Thoracic aorta (tissue), 2 donors: ENCODE measurements at regions not wholly inside any gene's neighbourhood (a gene's known extent, or its start where the extent isn't known, plus 50 kb on each side); places are given as distances from the start of the nearest gene placed in this dataset.

Experiments used
- ATAC-seq: fragments of 150-250 bp; one replicate; pipeline ENCODE4 v1.8.0; 2017; ENCODE audit warnings: low read depth; ENCODE audit not compliant: insufficient number of reproducible peaks, low FRiP score
- DNase-seq: peaks from one replicate; pipeline ENCODE4 v3.0.0-alpha.2; 2020; ENCODE audit warnings: low spot score
- H3K27ac ChIP-seq, 2 donors: fragments of 200-600 bp; sonication (generic); 1 replicate in 1 of 2; 2 replicates in 1 of 2; pipeline ENCODE4 v1.5.1; 2016; ENCODE audit warnings: mild to moderate bottlenecking in 2 of 2, moderate library complexity in 2 of 2
- H3K27me3 ChIP-seq: fragments of 200-600 bp; sonication (generic); replicated peaks from 2 replicates; pipeline ENCODE4 v1.6.0; 2016; ENCODE audit warnings: mild to moderate bottlenecking; ENCODE audit not compliant: insufficient read depth
- H3K36me3 ChIP-seq: fragments of 200-600 bp; sonication (generic); one replicate; pipeline ENCODE4 v1.5.1; 2016
- H3K4me1 ChIP-seq, 2 donors: fragments of 200-600 bp; sonication (generic); 1 replicate in 1 of 2; 2 replicates in 1 of 2; pipeline versions ENCODE4 v1.5.1 to v1.6.0; 2016; ENCODE audit warnings: low read depth in 2 of 2, mild to moderate bottlenecking in 1 of 2; ENCODE audit not compliant: control insufficient read depth in 1 of 2
- H3K4me3 ChIP-seq: fragments of 200-600 bp; sonication (generic); 2 replicates; pipeline ENCODE4 v1.5.1; 2016; ENCODE audit warnings: mild to moderate bottlenecking
- H3K9me3 ChIP-seq: fragments of 200-600 bp; sonication (generic); 2 replicates; pipeline ENCODE4 v1.5.1; 2016
- CTCF ChIP-seq: fragments of 200-600 bp; sonication (generic); IDR thresholded peaks from one replicate; pipeline ENCODE4 v1.5.1; 2019; ENCODE audit warnings: antibody characterized with exemption

- H3K9me3 ChIP-seq, result no peaks in the 10 kb centered on the region
- no peaks in the 10 kb centered on the region for H3K4me1 ChIP-seq
- DNase-seq (no peak), ATAC-seq (no peak)
- no peak overlapping the region for H3K4me3 ChIP-seq
- H3K36me3 ChIP-seq, result no peaks in the 10 kb centered on the region
- H3K27ac ChIP-seq, result no peak overlapping the region
- no peaks in the 10 kb centered on the region for H3K27me3 ChIP-seq
- TF ChIP-seq CTCF, result no peak
Observed at GRCh38 chr7:123355576-123356190, 155.9 kb upstream of the SLC13A1 start.

GRCh38 chr7:123352973-123353372 is 153.2 kb upstream of the SLC13A1 start:
- H3K9me3 ChIP-seq, result no peaks in the 10 kb centered on the region
- no peak for ATAC-seq
- H3K36me3 ChIP-seq, result no peaks in the 10 kb centered on the region
- TF ChIP-seq CTCF, result no peak
- no peaks in the 10 kb centered on the region for H3K27me3 ChIP-seq
- H3K4me3 ChIP-seq, result no peak overlapping the region
- no peak for DNase-seq
- no peak overlapping the region for H3K27ac ChIP-seq
- no peaks in the 10 kb centered on the region for H3K4me1 ChIP-seq

- H3K27ac ChIP-seq, result no peak overlapping the region
- DNase-seq, result no peak
- H3K27me3 ChIP-seq, result no peaks in the 10 kb centered on the region
- TF ChIP-seq CTCF, result no peak
- H3K9me3 ChIP-seq, result no peaks in the 10 kb centered on the region
- ATAC-seq, result no peak
- no peak overlapping the region for H3K4me3 ChIP-seq
- H3K36me3 ChIP-seq, result no peaks in the 10 kb centered on the region
- no peaks in the 10 kb centered on the region for H3K4me1 ChIP-seq
Observed at GRCh38 chr7:123351516-123352505, 152.0 kb upstream of the SLC13A1 start.

GRCh38 chr7:123351027-123351426 is 151.3 kb upstream of the SLC13A1 start:
- no peak for TF ChIP-seq CTCF
- H3K9me3 ChIP-seq, result no peaks in the 10 kb centered on the region
- no peak for DNase-seq
- H3K27me3 ChIP-seq, result no peaks in the 10 kb centered on the region
- no peaks in the 10 kb centered on the region for H3K4me1 ChIP-seq
- no peaks in the 10 kb centered on the region for H3K36me3 ChIP-seq
- H3K4me3 ChIP-seq, result no peak overlapping the region
- ATAC-seq, result no peak
- H3K27ac ChIP-seq, result no peak overlapping the region

- H3K4me3 ChIP-seq, result no peak overlapping the region
- H3K9me3 ChIP-seq, result no peaks in the 10 kb centered on the region
- H3K27me3 ChIP-seq, result no peaks in the 10 kb centered on the region
- H3K36me3 ChIP-seq, result no peaks in the 10 kb centered on the region
- no peak for TF ChIP-seq CTCF
- no peak for DNase-seq
- no peaks in the 10 kb centered on the region for H3K4me1 ChIP-seq
- ATAC-seq, result no peak
- H3K27ac ChIP-seq, result no peak overlapping the region
Observed at GRCh38 chr7:123348690-123349089, 148.9 kb upstream of the SLC13A1 start.
